Natural killer cell treated with Interleukin-12 subunit alpha and Interleukin-12 subunit beta and Interleukin-15 and Interleukin-18, amount 100 ng/mL, for 72 hours (primary cell): ENCODE measurements at regions not wholly inside any gene's neighbourhood (a gene's known extent, or its start where the extent isn't known, plus 50 kb on each side); places are given as distances from the start of the nearest gene placed in this dataset.
"Not testable (repeated sequence)": the region's sequence is repeated elsewhere in the genome, so short reads cannot be mapped to it uniquely, and the experiment has no call there.

Experiments used
- ATAC-seq, 2 donors: fragments of 150-1000 bp; cut with Tn5 transposase in 1 of 2; sonication (Bioruptor Pico), chemical (Tn5 transposase) in 1 of 2; 2 replicates each; pipeline ENCODE4 v1.10.0; 2021
- DNase-seq: peaks from one replicate; pipeline ENCODE4 v3.0.0; 2022; ENCODE audit warnings: low spot score
- H3K27ac Mint-ChIP-seq, 2 donors: 1 replicate in 1 of 2; 2 replicates in 1 of 2; pipeline ENCODE4 v1.8.0; 2022; ENCODE audit warnings: mixed read lengths in 2 of 2, mild to moderate bottlenecking in 1 of 2, moderate library complexity in 1 of 2
- H3K27me3 Mint-ChIP-seq, 2 donors: 1 replicate in 1 of 2; 2 replicates in 1 of 2; pipeline ENCODE4 v1.8.0; 2022; ENCODE audit warnings: mixed read lengths in 2 of 2
- H3K36me3 Mint-ChIP-seq: one replicate; pipeline ENCODE4 v1.8.0; 2022; ENCODE audit warnings: mixed read lengths
- H3K4me1 Mint-ChIP-seq, 2 donors: 1 replicate in 1 of 2; 2 replicates in 1 of 2; pipeline ENCODE4 v1.8.0; 2022; ENCODE audit warnings: low read depth in 2 of 2, mixed read lengths in 2 of 2, mild to moderate bottlenecking in 1 of 2
- H3K4me3 Mint-ChIP-seq: one replicate; pipeline ENCODE4 v1.8.0; 2022; ENCODE audit warnings: mixed read lengths
- H3K9me3 Mint-ChIP-seq: 2 replicates; pipeline ENCODE4 v1.8.0; 2022; ENCODE audit warnings: mixed read lengths

DNA sequence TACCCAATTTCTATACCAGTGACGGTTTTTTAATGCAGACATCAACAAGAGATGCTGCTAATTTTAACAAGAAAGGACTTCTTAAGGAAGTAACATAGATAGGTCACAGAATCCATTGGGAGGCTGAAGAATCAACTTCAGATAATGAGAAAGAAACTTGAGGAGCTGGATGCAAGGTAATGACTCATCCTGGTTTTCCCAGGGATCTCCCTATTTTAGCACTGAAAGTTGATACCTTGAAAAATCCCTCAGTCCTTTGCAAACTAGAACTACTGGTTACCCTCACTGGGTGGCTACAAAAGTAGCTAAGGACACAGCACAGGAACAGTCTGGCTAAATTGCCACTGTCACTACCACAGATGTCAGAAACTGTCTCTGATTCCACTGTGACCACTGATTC is 561.9 kb downstream of the FLRT2 start:
- no peak overlapping the region for H3K27ac Mint-ChIP-seq
- no peaks in the 10 kb centered on the region for H3K36me3 Mint-ChIP-seq
- peaks cover 0 to 3% of the 10 kb centered on the region in 2 donors for H3K4me1 Mint-ChIP-seq
- ATAC-seq: no peak
- H3K9me3 Mint-ChIP-seq: peaks cover 2% of the 10 kb centered on the region
- DNase-seq: no peak
- no peak overlapping the region for H3K4me3 Mint-ChIP-seq
- H3K27me3 Mint-ChIP-seq: no peaks in the 10 kb centered on the region

DNA sequence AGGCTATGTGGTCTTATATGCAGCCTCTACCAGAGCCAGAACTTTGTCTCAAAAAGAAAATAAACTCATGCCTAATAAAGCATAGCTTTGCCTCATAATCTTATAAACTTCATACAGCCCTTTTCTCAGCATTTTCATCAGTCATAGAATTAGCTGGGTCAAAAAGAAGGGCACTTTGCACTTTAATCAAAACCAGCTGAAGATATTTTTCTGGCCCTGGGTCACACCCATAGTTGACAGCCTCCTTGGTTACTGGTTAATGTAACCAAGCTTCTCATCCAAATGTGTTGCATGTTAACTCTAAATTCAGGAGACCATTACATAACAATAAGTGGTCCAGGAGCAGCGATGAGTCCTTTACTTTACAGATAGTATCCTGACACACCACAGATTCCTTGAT is 558.2 kb downstream of the FLRT2 start:
- H3K4me3 Mint-ChIP-seq: no peak overlapping the region
- H3K36me3 Mint-ChIP-seq: no peaks in the 10 kb centered on the region
- peaks cover 2% of the 10 kb centered on the region for H3K9me3 Mint-ChIP-seq
- no peak overlapping the region for H3K27ac Mint-ChIP-seq
- no peaks in the 10 kb centered on the region for H3K27me3 Mint-ChIP-seq
- no peak for ATAC-seq
- peaks cover 0 to 8% of the 10 kb centered on the region in 2 donors for H3K4me1 Mint-ChIP-seq
- no peak for DNase-seq

DNA sequence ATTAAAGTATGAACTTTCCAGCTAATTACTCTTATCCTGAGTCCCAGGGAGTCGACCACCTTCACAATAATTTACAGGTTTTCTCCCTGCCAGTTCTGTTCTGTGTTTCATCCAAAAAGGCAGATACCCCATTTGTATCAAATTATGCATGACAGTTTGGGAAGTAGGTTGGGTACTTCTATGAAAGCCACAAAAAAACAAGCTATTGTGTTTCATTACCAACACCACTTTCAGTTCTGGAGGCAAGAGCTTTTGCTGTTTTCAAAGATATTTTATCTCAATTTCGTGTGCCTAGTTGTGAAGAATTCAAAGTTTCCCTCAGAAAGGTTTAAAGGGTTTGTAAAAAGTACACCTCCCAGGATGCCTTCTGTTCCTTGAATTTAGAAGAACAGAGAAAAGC is 557.4 kb downstream of the FLRT2 start:
- Mint-ChIP-seq H3K36me3 (no peaks in the 10 kb centered on the region), H3K4me1 (peaks cover 0 to 8% of the 10 kb centered on the region in 2 donors), H3K4me3 (no peak overlapping the region), H3K27ac (no peak overlapping the region), H3K9me3 (peaks cover 2% of the 10 kb centered on the region), H3K27me3 (no peaks in the 10 kb centered on the region)
- DNase-seq: no peak
- no peak for ATAC-seq

DNA sequence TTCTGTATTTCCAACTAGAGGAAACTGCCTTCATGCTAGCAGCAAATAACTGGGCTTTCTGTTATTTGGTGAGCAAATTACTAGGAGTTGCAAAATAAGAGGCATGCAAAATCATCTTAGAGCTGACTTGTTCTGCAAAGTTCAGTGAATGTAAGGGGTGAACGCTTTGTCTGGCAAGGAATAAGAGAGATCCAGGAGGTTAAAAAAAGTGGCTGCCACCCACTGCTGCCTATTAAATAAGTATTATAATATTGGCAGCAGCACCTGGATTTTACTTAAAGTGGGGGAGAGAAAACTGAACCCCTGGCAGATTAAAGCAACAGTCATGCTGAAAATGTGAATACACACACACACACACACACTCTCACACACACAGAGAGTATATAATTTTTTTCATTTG is 557.0 kb downstream of the FLRT2 start:
- peaks cover 1% of the 10 kb centered on the region for H3K36me3 Mint-ChIP-seq
- DNase-seq (no peak), ATAC-seq (no peak)
- no peak overlapping the region for H3K4me3 Mint-ChIP-seq
- H3K4me1 Mint-ChIP-seq: peaks cover 0 to 8% of the 10 kb centered on the region in 2 donors
- no peaks in the 10 kb centered on the region for H3K27me3 Mint-ChIP-seq
- peaks cover 3% of the 10 kb centered on the region for H3K9me3 Mint-ChIP-seq
- H3K27ac Mint-ChIP-seq: no peak overlapping the region

DNA sequence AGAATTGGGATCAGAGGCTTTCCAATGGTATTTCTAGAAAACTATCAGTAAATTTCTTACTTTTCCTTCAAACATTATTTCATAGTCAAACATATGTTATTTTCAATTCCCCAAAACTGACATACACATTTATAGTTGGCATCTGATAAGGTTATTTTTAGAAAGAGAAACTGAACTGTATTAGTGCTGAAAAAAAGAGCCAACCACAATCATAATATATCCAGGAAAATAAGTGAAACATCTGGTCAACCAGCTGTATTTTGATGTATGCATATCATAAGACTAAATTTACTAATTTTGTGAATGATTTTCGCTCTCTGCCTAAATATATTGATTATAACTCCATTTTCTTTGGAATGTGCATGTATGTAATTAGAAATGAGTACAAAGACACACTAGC is 554.2 kb downstream of the FLRT2 start:
- peaks cover 0 to 8% of the 10 kb centered on the region in 2 donors for H3K4me1 Mint-ChIP-seq
- ATAC-seq (no peak), DNase-seq (no peak)
- no peaks in the 10 kb centered on the region for H3K27me3 Mint-ChIP-seq
- H3K36me3 Mint-ChIP-seq: peaks cover 5% of the 10 kb centered on the region
- no peak overlapping the region for H3K4me3 Mint-ChIP-seq
- peaks cover 5% of the 10 kb centered on the region for H3K9me3 Mint-ChIP-seq
- H3K27ac Mint-ChIP-seq: no peak overlapping the region

DNA sequence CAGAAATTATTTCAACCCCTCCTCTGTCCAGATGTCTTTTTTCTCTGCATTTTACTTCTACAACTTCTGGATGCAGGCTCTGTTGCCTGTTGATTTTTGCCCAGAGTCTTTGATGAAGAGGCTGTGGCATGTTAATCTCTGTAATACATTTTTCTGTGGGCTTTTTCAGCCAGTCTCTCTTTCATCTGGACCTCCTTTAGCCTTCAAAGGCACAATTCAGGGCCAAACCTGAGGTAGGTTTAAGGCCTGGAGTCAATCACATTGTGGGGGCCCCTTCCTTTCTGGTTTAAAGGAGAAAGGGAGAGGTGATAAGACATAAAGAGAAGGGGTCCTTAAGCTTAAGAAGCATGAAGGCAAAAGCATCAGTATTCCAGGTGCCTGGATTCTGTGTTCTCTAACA is 553.7 kb downstream of the FLRT2 start:
- Mint-ChIP-seq H3K4me1 (peaks cover 0 to 8% of the 10 kb centered on the region in 2 donors), H3K36me3 (peaks cover 10% of the 10 kb centered on the region), H3K27me3 (no peaks in the 10 kb centered on the region), H3K27ac (no peak overlapping the region), H3K4me3 (no peak overlapping the region), H3K9me3 (peaks cover 5% of the 10 kb centered on the region)
- ATAC-seq: no peak
- no peak for DNase-seq

DNA sequence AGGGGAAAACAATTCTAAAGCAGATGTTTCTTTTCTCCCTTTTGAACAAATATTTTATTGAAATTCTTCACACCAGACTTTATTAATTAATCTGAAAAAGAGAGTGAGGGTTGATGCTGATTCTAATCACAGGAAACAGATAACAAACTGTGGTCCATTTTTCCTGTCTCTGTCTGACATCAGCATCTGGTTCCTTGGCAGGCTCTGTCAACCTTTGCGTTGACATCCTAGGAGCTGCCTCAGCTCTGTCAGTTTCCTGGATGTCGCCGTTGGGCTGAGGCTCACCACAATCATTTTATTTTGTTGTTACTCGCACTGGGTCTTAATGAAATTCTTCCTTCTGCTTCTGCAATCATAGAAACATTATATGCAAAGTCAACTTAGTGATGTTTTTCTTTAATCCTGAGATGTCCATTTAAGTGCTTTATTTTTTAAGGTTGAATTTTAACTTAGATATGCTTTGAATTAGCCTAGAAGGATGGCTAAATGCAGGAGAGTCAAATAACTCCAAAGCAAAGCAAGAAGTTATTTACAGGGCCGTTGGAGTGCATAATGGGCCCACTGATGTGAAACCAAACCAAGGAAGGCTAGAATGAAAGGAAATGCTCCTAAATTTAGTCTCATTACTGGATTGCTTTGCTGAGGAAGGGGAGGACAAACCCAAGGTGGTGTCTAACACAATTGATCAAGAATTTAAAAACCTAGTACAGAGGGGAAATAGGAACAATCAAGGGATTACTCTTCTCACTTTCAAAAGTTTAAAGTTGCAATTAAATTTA is 542.4 kb downstream of the FLRT2 start:
- H3K36me3 Mint-ChIP-seq: peaks cover under 1% of the 10 kb centered on the region
- H3K4me3 Mint-ChIP-seq: no peak overlapping the region
- no peaks in the 10 kb centered on the region for H3K27me3 Mint-ChIP-seq
- H3K4me1 Mint-ChIP-seq: peaks cover 10 to 11% of the 10 kb centered on the region in 2 donors
- ATAC-seq: no peak
- H3K9me3 Mint-ChIP-seq: peaks cover 2% of the 10 kb centered on the region
- no peak for DNase-seq
- H3K27ac Mint-ChIP-seq: no peak overlapping the region

DNA sequence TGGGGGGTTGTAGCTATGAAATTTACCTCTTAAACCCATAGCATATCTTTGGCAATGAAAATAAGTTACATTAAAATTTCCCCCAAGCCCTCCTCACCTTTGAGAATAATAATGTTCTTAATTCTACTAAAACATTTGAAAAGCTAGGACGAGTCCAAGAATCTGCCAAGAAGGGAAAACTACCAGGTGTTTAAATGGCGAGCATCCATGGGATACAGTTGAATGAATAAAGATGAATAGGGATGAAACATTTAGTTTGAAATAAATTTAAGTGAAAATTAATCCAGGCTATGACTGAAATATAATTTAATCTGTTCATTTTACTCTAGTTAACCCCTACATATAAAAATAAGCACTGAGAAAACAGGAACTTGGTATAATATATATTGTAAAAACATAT is 536.7 kb downstream of the FLRT2 start:
- Mint-ChIP-seq H3K4me3 (no peak overlapping the region), H3K27me3 (no peaks in the 10 kb centered on the region), H3K36me3 (no peaks in the 10 kb centered on the region), H3K4me1 (peaks cover 2 to 3% of the 10 kb centered on the region in 2 donors), H3K9me3 (no peaks in the 10 kb centered on the region), H3K27ac (no peak overlapping the region)
- ATAC-seq: no peak
- no peak for DNase-seq

DNA sequence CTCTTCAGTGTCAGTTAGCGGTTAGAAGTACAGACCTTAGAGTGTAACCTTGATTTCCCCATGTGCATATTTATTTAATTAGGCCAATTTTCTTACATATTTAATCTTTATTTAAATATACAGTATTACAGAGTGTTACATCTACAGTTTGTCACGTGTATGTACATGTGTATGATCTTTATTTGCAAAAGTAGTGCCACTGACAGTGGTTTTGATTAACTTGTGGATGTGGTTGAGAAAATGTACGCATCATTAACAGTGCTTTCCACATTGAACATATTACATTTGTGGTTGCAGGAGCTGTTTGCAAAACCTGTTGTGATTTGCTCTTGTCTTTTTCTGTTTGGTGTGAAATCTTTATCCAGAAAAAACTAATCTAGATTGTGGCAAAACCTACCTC is 535.5 kb downstream of the FLRT2 start:
- DNase-seq (no peak), ATAC-seq (no peak)
- no peaks in the 10 kb centered on the region for H3K27me3 Mint-ChIP-seq
- no peaks in the 10 kb centered on the region for H3K4me1 Mint-ChIP-seq
- no peaks in the 10 kb centered on the region for H3K9me3 Mint-ChIP-seq
- H3K27ac Mint-ChIP-seq: no peak overlapping the region
- H3K36me3 Mint-ChIP-seq: no peaks in the 10 kb centered on the region
- no peak overlapping the region for H3K4me3 Mint-ChIP-seq

DNA sequence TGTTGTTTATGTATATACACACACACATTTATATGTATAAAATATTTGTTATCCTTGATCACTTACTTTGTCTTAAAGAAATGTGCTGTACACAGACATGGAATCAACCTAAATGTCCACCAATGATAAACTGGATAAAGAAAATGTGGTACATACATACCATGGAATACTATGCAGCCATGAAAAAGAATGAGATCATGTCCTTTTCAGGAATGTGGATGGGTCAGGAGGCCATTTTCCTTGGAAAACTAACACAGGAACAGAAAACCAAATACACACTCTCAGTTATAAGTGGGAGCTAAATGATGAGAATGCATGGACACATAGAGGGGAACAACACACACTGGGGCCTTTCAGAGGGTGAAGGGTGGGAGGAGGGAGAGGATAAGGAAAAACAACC is 534.7 kb downstream of the FLRT2 start:
- not testable (repeated sequence) for H3K27me3 Mint-ChIP-seq, H3K9me3 Mint-ChIP-seq, ATAC-seq, H3K27ac Mint-ChIP-seq, DNase-seq, H3K36me3 Mint-ChIP-seq, H3K4me3 Mint-ChIP-seq, H3K4me1 Mint-ChIP-seq

DNA sequence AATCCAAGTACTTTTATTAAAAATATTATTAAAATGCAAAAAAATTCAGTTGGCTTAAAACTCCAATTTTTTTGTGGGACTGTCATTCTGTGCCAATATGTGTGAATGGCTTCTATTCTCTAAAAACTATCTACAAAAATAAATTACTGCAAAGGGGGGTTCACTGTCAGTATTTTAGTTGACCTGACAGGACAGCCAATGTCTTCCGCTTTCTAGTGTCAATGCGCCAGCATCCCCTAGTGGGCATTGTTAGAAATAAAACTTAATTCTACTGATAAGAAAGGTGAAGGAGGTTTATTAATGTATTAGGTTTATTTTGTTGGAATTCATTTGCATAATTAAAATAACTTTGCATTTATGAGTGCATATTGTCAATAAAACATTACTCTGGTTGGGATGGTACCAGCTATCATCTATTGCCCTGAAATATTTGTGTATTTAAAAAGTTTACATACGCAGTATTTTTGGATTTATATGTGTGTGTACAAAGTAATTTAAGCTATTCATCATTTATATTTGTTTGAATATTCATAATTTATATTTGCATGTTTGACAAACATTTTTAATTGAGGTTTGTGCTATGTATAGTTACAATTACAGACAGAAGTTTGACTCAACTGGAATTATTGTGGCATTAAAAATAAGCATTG is 527.2 kb downstream of the FLRT2 start:
- Mint-ChIP-seq H3K27me3 (no peaks in the 10 kb centered on the region), H3K36me3 (no peaks in the 10 kb centered on the region), H3K9me3 (no peaks in the 10 kb centered on the region), H3K4me1 (peaks cover 8 to 12% of the 10 kb centered on the region in 2 donors), H3K4me3 (no peak overlapping the region), H3K27ac (no peak overlapping the region)
- DNase-seq: no peak
- no peak for ATAC-seq

DNA sequence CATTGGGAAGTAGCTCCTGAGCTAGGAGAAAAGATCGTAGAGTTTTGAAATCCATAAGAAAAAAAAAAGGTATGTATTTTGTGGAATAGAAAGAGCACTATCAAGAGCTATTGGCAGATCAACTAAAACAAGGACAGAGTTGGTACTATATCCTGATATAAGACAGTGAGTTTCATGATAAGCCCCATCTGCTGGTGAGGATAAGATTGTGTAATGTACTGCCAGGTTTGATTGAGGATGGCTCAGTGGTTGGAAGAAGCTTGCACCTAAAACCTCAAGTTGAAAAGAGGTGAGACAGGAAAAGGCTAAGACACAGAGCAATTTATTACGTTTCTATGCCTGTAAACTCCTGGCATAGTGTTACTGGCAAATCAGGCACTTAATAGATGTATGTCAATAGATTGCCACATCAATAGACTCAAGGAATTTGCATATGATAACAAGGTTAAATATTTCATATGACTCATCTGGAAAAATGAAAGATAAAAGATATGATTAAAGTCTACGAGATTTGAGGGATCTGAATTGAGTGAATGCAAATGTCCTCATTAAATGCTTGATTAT is 525.6 kb downstream of the FLRT2 start:
- Mint-ChIP-seq H3K4me3 (no peak overlapping the region), H3K27me3 (no peaks in the 10 kb centered on the region), H3K27ac (no peak overlapping the region), H3K4me1 (peaks cover 8 to 12% of the 10 kb centered on the region in 2 donors), H3K9me3 (no peaks in the 10 kb centered on the region), H3K36me3 (no peaks in the 10 kb centered on the region)
- ATAC-seq (no peak), DNase-seq (no peak)

DNA sequence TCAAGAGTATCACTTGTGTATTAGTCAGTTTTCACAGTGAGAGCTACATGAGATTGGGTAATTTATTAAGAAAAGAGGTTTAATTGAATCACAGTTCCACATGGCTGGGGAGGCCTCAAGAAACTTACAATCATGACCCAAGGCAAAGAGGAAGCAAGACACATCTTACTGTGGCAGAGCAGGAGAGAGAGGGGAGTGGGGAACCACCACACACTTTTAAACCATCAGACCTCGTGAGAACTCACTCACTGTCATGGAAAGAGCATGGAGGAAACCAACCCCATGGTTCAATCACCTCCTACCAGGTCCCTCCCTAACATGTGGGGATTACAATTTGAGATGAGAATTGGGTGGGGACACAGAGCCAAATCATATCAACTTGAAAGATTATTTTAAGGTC is 522.9 kb downstream of the FLRT2 start:
- peaks cover 8 to 12% of the 10 kb centered on the region in 2 donors for H3K4me1 Mint-ChIP-seq
- H3K27me3 Mint-ChIP-seq: no peaks in the 10 kb centered on the region
- H3K9me3 Mint-ChIP-seq: no peaks in the 10 kb centered on the region
- H3K27ac Mint-ChIP-seq: peak overlapping the region in 1 of 2 donors; percentile 46
- no peaks in the 10 kb centered on the region for H3K36me3 Mint-ChIP-seq
- DNase-seq (no peak), ATAC-seq (no peak)
- no peak overlapping the region for H3K4me3 Mint-ChIP-seq

DNA sequence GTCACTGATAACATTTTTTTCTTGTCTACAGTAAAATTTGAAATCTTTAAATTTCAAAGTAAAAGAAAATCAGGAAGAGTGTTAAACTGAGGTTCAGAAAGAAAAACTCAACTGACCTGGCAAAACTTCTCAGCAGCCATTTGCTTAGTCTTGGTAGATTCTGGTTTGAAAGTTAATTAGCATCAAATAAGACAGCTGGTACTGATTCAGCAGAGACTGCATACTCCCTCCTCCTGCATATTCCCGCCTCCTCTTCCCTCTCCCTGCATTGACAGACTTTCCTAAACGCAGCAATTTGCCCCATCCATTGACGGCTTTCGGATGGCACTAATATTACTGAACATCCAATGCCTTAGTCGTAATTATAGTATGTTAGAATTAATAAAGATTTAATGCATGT is 520.8 kb downstream of the FLRT2 start:
- Mint-ChIP-seq H3K27me3 (no peaks in the 10 kb centered on the region), H3K4me3 (no peak overlapping the region), H3K36me3 (peaks cover under 1% of the 10 kb centered on the region), H3K9me3 (no peaks in the 10 kb centered on the region), H3K27ac (no peak overlapping the region), H3K4me1 (peaks cover 7 to 11% of the 10 kb centered on the region in 2 donors)
- no peak for DNase-seq
- no peak for ATAC-seq
